GM12892 (cell line): ENCODE measurements at regions not wholly inside any gene's neighbourhood (a gene's known extent, or its start where the extent isn't known, plus 50 kb on each side); places are given as distances from the start of the nearest gene placed in this dataset.

ENCODE experiments used
- DNase-seq: peaks from one replicate; pipeline ENCODE4 v3.0.0; 2011; ENCODE audit not compliant: insufficient read length
- FAIRE-seq: peaks from 2 replicates; lab custom pipeline; 2011; peaks lifted over from hg19 to GRCh38; lab: Jason Lieb, UNC
- POLR2A ChIP-seq: IDR thresholded peaks from 2 replicates; pipeline ENCODE4 v1.6.1; 2011; ENCODE audit warnings: low read depth, low read length, control low read depth
- POLR2AphosphoS5 ChIP-seq: IDR thresholded peaks from 2 replicates; pipeline ENCODE4 v1.6.1; 2011; ENCODE audit warnings: low read depth, low read length, control low read depth
- TAF1 ChIP-seq: IDR thresholded peaks from 2 replicates; pipeline ENCODE4 v1.6.1; 2011; ENCODE audit warnings: low read depth, mild to moderate bottlenecking, control low read depth, low read length, borderline replicate concordance

DNA sequence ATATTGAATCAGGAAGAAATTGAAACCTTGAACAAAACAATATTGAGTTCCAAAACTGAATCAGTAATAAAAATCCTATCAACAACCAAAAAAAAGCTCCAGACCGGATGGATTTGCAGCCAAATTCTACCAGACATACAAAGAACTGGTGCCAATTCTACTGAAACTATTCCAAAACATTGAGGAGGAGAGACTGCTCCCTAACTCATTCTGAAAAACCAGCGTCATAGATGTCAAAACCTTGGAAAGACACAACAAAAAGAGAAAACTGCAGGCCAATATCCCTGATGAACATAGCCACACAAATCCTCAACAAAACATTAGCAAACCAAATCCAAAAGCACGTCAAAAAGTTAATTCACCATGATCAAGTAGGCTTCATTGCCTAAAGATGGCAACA, 353.8 kb downstream of the TMEM135 start:
- no peak for DNase-seq
- no peak for FAIRE-seq
- TF ChIP-seq POLR2AphosphoS5: no peak
- TF ChIP-seq TAF1: no peak
- no peak for TF ChIP-seq POLR2A

DNA sequence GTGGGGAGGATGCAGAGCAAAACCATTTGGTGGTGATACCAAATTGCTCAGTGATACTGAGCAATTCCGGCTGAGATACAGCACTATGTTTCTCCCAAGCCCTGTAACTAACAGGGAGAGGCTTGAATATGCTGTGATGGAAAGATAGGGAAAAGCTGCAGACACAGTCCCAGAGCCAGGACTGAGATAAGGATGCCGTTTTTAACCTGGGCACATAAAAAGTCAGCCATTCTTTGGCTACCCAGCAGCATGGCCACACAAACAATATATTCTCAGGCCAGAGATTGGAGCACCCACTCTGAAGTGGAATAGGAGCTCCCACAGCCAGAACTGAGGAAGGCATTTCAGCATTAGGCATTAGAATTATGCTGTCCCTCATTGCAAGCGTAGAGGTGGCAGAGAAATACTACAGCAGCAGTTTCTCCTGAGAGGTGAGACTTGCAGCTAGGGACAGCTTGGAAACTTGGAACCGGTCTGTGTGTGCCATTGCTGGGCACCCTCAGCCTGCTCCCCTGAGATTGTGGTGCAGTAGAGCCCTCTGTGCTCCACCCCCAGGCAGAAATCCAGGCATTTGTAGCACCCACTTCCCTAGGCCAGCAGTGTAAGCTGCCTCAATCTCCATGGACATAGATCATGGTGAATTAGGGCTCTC, 346.5 kb downstream of the TMEM135 start:
- TF ChIP-seq TAF1 (no peak), POLR2A (no peak), POLR2AphosphoS5 (no peak)
- FAIRE-seq: no peak

GRCh38 chr11:87374038-87374807, 336.5 kb downstream of the TMEM135 start:
- TF ChIP-seq POLR2AphosphoS5 (no peak), POLR2A (no peak), TAF1 (no peak)
- no peak for FAIRE-seq
- no peak for DNase-seq

More for the DNA sequence above, 346.5 kb downstream of the TMEM135 start:
- no peak for DNase-seq
